ENCODE measurements at regions not wholly inside any gene's neighbourhood (a gene's known extent, or its start where the extent isn't known, plus 50 kb on each side); places are given as distances from the start of the nearest gene placed in this dataset.

GRCh38 chr3:21163956-21164355 is 587.1 kb downstream of the ZNF385D start:
- WGBS, 2 experiments (ENCODE audit: extremely low coverage in 1 of 2, insufficient coverage in 1 of 2, insufficient read length in 1 of 2, insufficient replicate concordance in 2 of 2, low coverage in 1 of 2, low lambda C conversion rate in 2 of 2, missing lambda C conversion rate in 1 of 2): 76% methylated on average over 3 of the region's 3 CpGs; no CpG with 5 or more reads in 1 of the 2 experiments
- Histone ChIP-seq H4K20me1 (replicated peaks in 1 of 2; ENCODE audit: control insufficient read depth in 1 of 2, insufficient read depth in 2 of 2, low read length in 2 of 2) (no peaks in the 10 kb centered on the region), H3K23ac (ENCODE audit: insufficient read length) (no peak overlapping the region), H2BK5ac (ENCODE audit: low read depth, low read length) (no peak overlapping the region), H3K56ac (replicated peaks; ENCODE audit: insufficient read length, low read depth, low read length) (no peak overlapping the region), H3K14ac (ENCODE audit: insufficient read length) (no peak overlapping the region), H3K23me2 (ENCODE audit: low read depth, low read length) (no peaks in the 10 kb centered on the region), H3K36me3 (ENCODE audit: control insufficient read depth in 2 of 4, insufficient read depth in 4 of 4, low read length in 3 of 4) (no peaks in the 10 kb centered on the region), H3K27ac (ENCODE audit: low read depth, low read length) (no peak overlapping the region), H3K4me3 (ENCODE audit: extremely low read depth in 1 of 4, insufficient read depth in 2 of 4, low read depth in 3 of 4, low read length in 4 of 4) (no peak overlapping the region), H3K79me1 (ENCODE audit: low read depth, low read length) (no peaks in the 10 kb centered on the region), H4K8ac (ENCODE audit: extremely low read depth, insufficient read depth, low read length) (no peak overlapping the region), H3K9ac (replicated peaks in 1 of 4; ENCODE audit: extremely low read depth in 1 of 4, low read depth in 3 of 4, low read length in 3 of 4) (no peak overlapping the region), H3K4ac (replicated peaks; ENCODE audit: insufficient read length, low read depth, low read length) (no peak overlapping the region), H3K27me3 (replicated peaks in 1 of 4; ENCODE audit: control insufficient read depth in 3 of 4, extremely low read depth in 1 of 4, insufficient read depth in 3 of 4, low read length in 3 of 4) (no peaks in the 10 kb centered on the region), H2BK15ac (ENCODE audit: low read length) (no peak overlapping the region), H2BK120ac (replicated peaks; ENCODE audit: low read depth, low read length) (no peak overlapping the region), H3K4me1 (replicated peaks in 1 of 4; ENCODE audit: control insufficient read depth in 3 of 4, insufficient read depth in 4 of 4, low read length in 3 of 4) (no peaks in the 10 kb centered on the region), H3K9me3 (ENCODE audit: insufficient read depth in 2 of 2, low read depth in 1 of 2, low read length in 1 of 2) (no peaks in the 10 kb centered on the region), H3K79me2 (ENCODE audit: control insufficient read depth in 1 of 2, insufficient read depth in 2 of 2, low read length in 2 of 2) (no peaks in the 10 kb centered on the region), H3K18ac (ENCODE audit: extremely low read depth, low read length) (no peak overlapping the region), H3K4me2 (ENCODE audit: insufficient read depth in 1 of 2, low read depth in 2 of 2, low read length in 2 of 2) (no peak overlapping the region), H4K5ac (ENCODE audit: insufficient read length, low read depth, low read length) (no peak overlapping the region), H2BK20ac (ENCODE audit: low read length) (no peak overlapping the region), H2AFZ (ENCODE audit: low read length) (no peak overlapping the region), H2BK12ac (ENCODE audit: low read depth, low read length) (no peak overlapping the region), H2AK5ac (ENCODE audit: low read depth, low read length) (no peak overlapping the region), H4K91ac (replicated peaks; ENCODE audit: insufficient read length, low read length) (no peak overlapping the region)
- ChIA-PET POLR2A (ENCODE audit: partially characterized antibody) (no interaction called here), CTCF (ENCODE audit: partially characterized antibody) (interaction anchor here (0.6 to 1.1 kb wide), 2 partner anchors 126 to 231 kb away, joined by 3 read pairs; no protein-coding TSS in a partner anchor)
- no peak for FAIRE-seq
- TF ChIP-seq RXRA (IDR thresholded peaks at IDR 0.05; ENCODE audit: insufficient read depth, low read depth, low read length): no peak
- TF ChIP-seq CTBP2 (IDR thresholded peaks at IDR 0.05; ENCODE audit: borderline replicate concordance, insufficient read depth, insufficient read length, low read length): no peak
- TF ChIP-seq POU5F1 (IDR thresholded peaks at IDR 0.05; ENCODE audit: low read depth, low read length): no peak
- no peak for DNase-seq (ENCODE audit: low read depth in 1 of 2, low spot score in 2 of 2)
